KG1 (cell line): ENCODE measurements at regions not wholly inside any gene's neighbourhood (a gene's known extent, or its start where the extent isn't known, plus 50 kb on each side); places are given as distances from the start of the nearest gene placed in this dataset.
"Not testable (repeated sequence)": the region's sequence is repeated elsewhere in the genome, so short reads cannot be mapped to it uniquely, and the experiment has no call there.

Experiments
- DNase-seq: peaks from one replicate; lab custom pipeline; 2025; lab: John Stamatoyannopoulos, UW

- no peak for DNase-seq
These were observed 401.4 kb upstream of the NAALADL2 start for GRCh38 chr3:174457758-174458157.

- no peak for DNase-seq
These were observed 398.3 kb upstream of the NAALADL2 start for GRCh38 chr3:174460831-174461230.

GRCh38 chr3:174462916-174463315 lies 396.2 kb upstream of the NAALADL2 start:
- no peak for DNase-seq

GRCh38 chr3:174465177-174465576 lies 394.0 kb upstream of the NAALADL2 start:
- no peak for DNase-seq

GRCh38 chr3:174466471-174467054 lies 392.6 kb upstream of the NAALADL2 start:
- no peak for DNase-seq

GRCh38 chr3:174477491-174477890 lies 381.6 kb upstream of the NAALADL2 start:
- DNase-seq = no peak

GRCh38 chr3:174480767-174481166 lies 378.4 kb upstream of the NAALADL2 start:
- no peak for DNase-seq

- DNase-seq = no peak
These were observed 376.6 kb upstream of the NAALADL2 start for GRCh38 chr3:174482541-174482940.

GRCh38 chr3:174483254-174483653 lies 375.9 kb upstream of the NAALADL2 start:
- DNase-seq = no peak

- not testable (repeated sequence) for DNase-seq
These were observed 375.3 kb upstream of the NAALADL2 start for GRCh38 chr3:174483856-174484255.

GRCh38 chr3:174488527-174488926 lies 370.6 kb upstream of the NAALADL2 start:
- DNase-seq = no peak

- DNase-seq = no peak
These were observed 363.8 kb upstream of the NAALADL2 start for GRCh38 chr3:174495311-174495710.

- no peak for DNase-seq
These were observed 363.2 kb upstream of the NAALADL2 start for GRCh38 chr3:174495928-174496327.

- DNase-seq = no peak
These were observed 360.5 kb upstream of the NAALADL2 start for GRCh38 chr3:174498638-174499037.

GRCh38 chr3:174505266-174505665 lies 353.9 kb upstream of the NAALADL2 start:
- no peak for DNase-seq

- DNase-seq = no peak
These were observed 334.9 kb upstream of the NAALADL2 start for GRCh38 chr3:174524203-174524602.

- no peak for DNase-seq
These were observed 329.8 kb upstream of the NAALADL2 start for GRCh38 chr3:174529298-174529697.

- DNase-seq = no peak
These were observed 327.7 kb upstream of the NAALADL2 start for GRCh38 chr3:174531262-174531982.

GRCh38 chr3:174532216-174532615 lies 326.9 kb upstream of the NAALADL2 start:
- no peak for DNase-seq

GRCh38 chr3:174532776-174533175 lies 326.4 kb upstream of the NAALADL2 start:
- no peak for DNase-seq

- DNase-seq = no peak
These were observed 325.8 kb upstream of the NAALADL2 start for GRCh38 chr3:174533286-174533685.

- DNase-seq = no peak
These were observed 322.8 kb upstream of the NAALADL2 start for GRCh38 chr3:174536319-174536718.

GRCh38 chr3:174538151-174538550 lies 321.0 kb upstream of the NAALADL2 start:
- DNase-seq = no peak
